ENCODE measurements at regions not wholly inside any gene's neighbourhood (a gene's known extent, or its start where the extent isn't known, plus 50 kb on each side); places are given as distances from the start of the nearest gene placed in this dataset.

GRCh38 chr16:6704306-6704930 lies 628.2 kb upstream of the RBFOX1 start:
- H3K4me2 ChIP-seq (ENCODE audit: insufficient read depth, low read length) = no peak overlapping the region
- BruUV-seq (replicated peaks) = no TSS peak
- ChIA-PET POLR2A (no interaction called here), CTCF (no interaction called here)
- H3K27me3 ChIP-seq (ENCODE audit: control insufficient read depth in 2 of 2, insufficient read depth in 2 of 2, low read length in 2 of 2) = no peaks in the 10 kb centered on the region
- FAIRE-seq (no peak), DNase-seq (ENCODE audit: low read depth, low spot score) (no peak)
- no peaks in the 10 kb centered on the region for H3K36me3 ChIP-seq (ENCODE audit: control insufficient read depth in 2 of 2, extremely low read depth in 1 of 2, insufficient read depth in 2 of 2, low read length in 2 of 2)
- H3K4me1 ChIP-seq (ENCODE audit: control insufficient read depth, extremely low read depth, insufficient read depth, low read length) = no peaks in the 10 kb centered on the region
- H3K9me1 ChIP-seq (replicated peaks; ENCODE audit: control insufficient read depth, extremely low read depth, insufficient read depth, low read length) = no peaks in the 10 kb centered on the region
- dilution Hi-C loops (cut with MboI; ENCODE audit: extremely low pct_ligation_motif_present, low sequenced_read_pairs) = no loop called here
- intact Hi-C loops (cut with micrococcal nuclease) = no loop called here
- peaks cover 4% of the 10 kb centered on the region for H3K9me3 ChIP-seq (replicated peaks; ENCODE audit: control insufficient read depth, insufficient read depth, low read length)
- no peak overlapping the region for H2AFZ ChIP-seq (ENCODE audit: low read depth, low read length)
- H3K9ac ChIP-seq (replicated peaks; ENCODE audit: extremely low read depth, insufficient read depth, low read length) = no peak overlapping the region
- H4K20me1 ChIP-seq (replicated peaks; ENCODE audit: control insufficient read depth, extremely low read depth, insufficient read depth, low read length) = no peaks in the 10 kb centered on the region
- H3K79me2 ChIP-seq (ENCODE audit: control insufficient read depth, insufficient read depth, low read length) = no peaks in the 10 kb centered on the region
- TF ChIP-seq FOS (IDR thresholded peaks at IDR 0.05; ENCODE audit: borderline replicate concordance, insufficient read depth, low read length) = no peak
- TF ChIP-seq POLR2AphosphoS5 (IDR thresholded peaks at IDR 0.05; ENCODE audit: insufficient read depth, low read depth, low read length) = no peak
- no peak for TF ChIP-seq JUN (IDR thresholded peaks at IDR 0.05; ENCODE audit: borderline replicate concordance, insufficient read depth, insufficient read length, low read depth)
- TF ChIP-seq, protein P1, sequence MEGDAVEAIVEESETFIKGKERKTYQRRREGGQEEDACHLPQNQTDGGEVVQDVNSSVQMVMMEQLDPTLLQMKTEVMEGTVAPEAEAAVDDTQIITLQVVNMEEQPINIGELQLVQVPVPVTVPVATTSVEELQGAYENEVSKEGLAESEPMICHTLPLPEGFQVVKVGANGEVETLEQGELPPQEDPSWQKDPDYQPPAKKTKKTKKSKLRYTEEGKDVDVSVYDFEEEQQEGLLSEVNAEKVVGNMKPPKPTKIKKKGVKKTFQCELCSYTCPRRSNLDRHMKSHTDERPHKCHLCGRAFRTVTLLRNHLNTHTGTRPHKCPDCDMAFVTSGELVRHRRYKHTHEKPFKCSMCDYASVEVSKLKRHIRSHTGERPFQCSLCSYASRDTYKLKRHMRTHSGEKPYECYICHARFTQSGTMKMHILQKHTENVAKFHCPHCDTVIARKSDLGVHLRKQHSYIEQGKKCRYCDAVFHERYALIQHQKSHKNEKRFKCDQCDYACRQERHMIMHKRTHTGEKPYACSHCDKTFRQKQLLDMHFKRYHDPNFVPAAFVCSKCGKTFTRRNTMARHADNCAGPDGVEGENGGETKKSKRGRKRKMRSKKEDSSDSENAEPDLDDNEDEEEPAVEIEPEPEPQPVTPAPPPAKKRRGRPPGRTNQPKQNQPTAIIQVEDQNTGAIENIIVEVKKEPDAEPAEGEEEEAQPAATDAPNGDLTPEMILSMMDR (IDR thresholded peaks at IDR 0.05; ENCODE audit: extremely low read depth in 1 of 2, insufficient read depth in 1 of 2, low read depth in 1 of 2, low read length in 2 of 2) = no peak
- TF ChIP-seq MAX (IDR thresholded peaks at IDR 0.05; ENCODE audit: insufficient read depth, insufficient read length) = no peak
- TF ChIP-seq POLR2A (IDR thresholded peaks at IDR 0.05; ENCODE audit: low read depth, low read length) = no peak
- no peak for TF ChIP-seq MYC (IDR thresholded peaks at IDR 0.05; ENCODE audit: low read depth, low read length)
- no peak for TF ChIP-seq EZH2 (IDR thresholded peaks at IDR 0.05; ENCODE audit: borderline replicate concordance, low read depth, low read length, severe bottlenecking)
- no peak for TF ChIP-seq GATA2 (IDR thresholded peaks at IDR 0.05; ENCODE audit: insufficient read depth, insufficient read length, low read depth, low read length)
- H3K4me3 ChIP-seq (replicated peaks in 1 of 3; ENCODE audit: insufficient read depth in 1 of 3, low read depth in 1 of 3, low read length in 3 of 3) = no peak overlapping the region
- no peak overlapping the region for H3K27ac ChIP-seq (ENCODE audit: insufficient read depth, low read depth, low read length)
